ENCODE measurements at regions not wholly inside any gene's neighbourhood (a gene's known extent, or its start where the extent isn't known, plus 50 kb on each side); places are given as distances from the start of the nearest gene placed in this dataset.

- H3K27me3 ChIP-seq (ENCODE audit: control insufficient read depth, insufficient read depth, low read length) = no peaks in the 10 kb centered on the region
- H3K36me3 ChIP-seq (ENCODE audit: control insufficient read depth, insufficient read depth, low read length) = no peaks in the 10 kb centered on the region
- no peak overlapping the region for H3K4me3 ChIP-seq (ENCODE audit: low read depth, low read length)
- no peak for TF ChIP-seq CTCF (IDR thresholded peaks at IDR 0.05; ENCODE audit: insufficient read depth, low read length, poor library complexity, severe bottlenecking)
- DNase-seq (ENCODE audit: low read depth) = no peak
Measured at GRCh38 chr5:165560648-165561047, 2055.2 kb downstream of the MAT2B start.

GRCh38 chr5:165565911-165566310 is 2060.5 kb downstream of the MAT2B start:
- H3K27me3 ChIP-seq (ENCODE audit: control insufficient read depth, insufficient read depth, low read length) = no peaks in the 10 kb centered on the region
- H3K4me3 ChIP-seq (ENCODE audit: low read depth, low read length) = no peak overlapping the region
- TF ChIP-seq CTCF (IDR thresholded peaks at IDR 0.05; ENCODE audit: insufficient read depth, low read length, poor library complexity, severe bottlenecking) = no peak
- DNase-seq (ENCODE audit: low read depth) = no peak
- no peaks in the 10 kb centered on the region for H3K36me3 ChIP-seq (ENCODE audit: control insufficient read depth, insufficient read depth, low read length)

- Histone ChIP-seq H3K4me3 (ENCODE audit: low read depth, low read length) (no peak overlapping the region), H3K27me3 (ENCODE audit: control insufficient read depth, insufficient read depth, low read length) (no peaks in the 10 kb centered on the region), H3K36me3 (ENCODE audit: control insufficient read depth, insufficient read depth, low read length) (no peaks in the 10 kb centered on the region)
- no peak for DNase-seq (ENCODE audit: low read depth)
- TF ChIP-seq CTCF (IDR thresholded peaks at IDR 0.05; ENCODE audit: insufficient read depth, low read length, poor library complexity, severe bottlenecking) = no peak
Measured at GRCh38 chr5:165569551-165569950, 2064.1 kb downstream of the MAT2B start.

GRCh38 chr5:165573445-165573844 is 2068.0 kb downstream of the MAT2B start:
- Histone ChIP-seq H3K36me3 (ENCODE audit: control insufficient read depth, insufficient read depth, low read length) (no peaks in the 10 kb centered on the region), H3K27me3 (ENCODE audit: control insufficient read depth, insufficient read depth, low read length) (no peaks in the 10 kb centered on the region), H3K4me3 (ENCODE audit: low read depth, low read length) (no peak overlapping the region)
- no peak for DNase-seq (ENCODE audit: low read depth)
- TF ChIP-seq CTCF (IDR thresholded peaks at IDR 0.05; ENCODE audit: insufficient read depth, low read length, poor library complexity, severe bottlenecking) = no peak

- DNase-seq (ENCODE audit: low read depth) = no peak
- TF ChIP-seq CTCF (IDR thresholded peaks at IDR 0.05; ENCODE audit: insufficient read depth, low read length, poor library complexity, severe bottlenecking) = no peak
- Histone ChIP-seq H3K27me3 (ENCODE audit: control insufficient read depth, insufficient read depth, low read length) (no peaks in the 10 kb centered on the region), H3K36me3 (ENCODE audit: control insufficient read depth, insufficient read depth, low read length) (no peaks in the 10 kb centered on the region), H3K4me3 (ENCODE audit: low read depth, low read length) (no peak overlapping the region)
Measured at GRCh38 chr5:165574100-165574499, 2068.7 kb downstream of the MAT2B start.

- no peak for TF ChIP-seq CTCF (IDR thresholded peaks at IDR 0.05; ENCODE audit: insufficient read depth, low read length, poor library complexity, severe bottlenecking)
- no peak for DNase-seq (ENCODE audit: low read depth)
- no peak overlapping the region for H3K4me3 ChIP-seq (ENCODE audit: low read depth, low read length)
- no peaks in the 10 kb centered on the region for H3K27me3 ChIP-seq (ENCODE audit: control insufficient read depth, insufficient read depth, low read length)
- no peaks in the 10 kb centered on the region for H3K36me3 ChIP-seq (ENCODE audit: control insufficient read depth, insufficient read depth, low read length)
Measured at GRCh38 chr5:165576678-165577275, 2071.4 kb downstream of the MAT2B start.

Data from kidney epithelial cell (primary cell).